ENCODE measurements at regions not wholly inside any gene's neighbourhood (a gene's known extent, or its start where the extent isn't known, plus 50 kb on each side); places are given as distances from the start of the nearest gene placed in this dataset.

DNA sequence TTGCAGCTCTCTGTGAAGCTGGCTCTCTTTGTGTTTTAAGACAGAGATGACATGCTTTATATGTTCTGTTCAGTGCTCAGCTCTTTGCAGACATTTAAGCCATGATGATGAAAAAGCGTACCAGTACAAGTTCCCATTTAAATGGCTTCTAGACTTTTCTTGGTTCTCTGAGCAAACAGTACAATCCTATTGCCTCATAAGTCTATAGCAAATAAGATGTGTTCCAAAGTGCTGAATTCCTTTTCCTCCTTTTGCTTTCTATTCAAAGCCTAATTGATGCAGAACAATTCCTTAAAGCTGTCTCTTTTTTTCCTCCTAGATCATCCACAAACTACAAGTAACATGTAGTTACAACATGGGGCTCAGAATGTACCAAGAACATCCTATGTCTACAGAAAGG, 168.8 kb upstream of the SPATS2L start:
- DNase-seq (ENCODE audit: low spot score): no peak

- no peak for DNase-seq (ENCODE audit: low spot score)
These were observed 167.9 kb upstream of the SPATS2L start for GRCh38 chr2:200138391-200139124.

DNA sequence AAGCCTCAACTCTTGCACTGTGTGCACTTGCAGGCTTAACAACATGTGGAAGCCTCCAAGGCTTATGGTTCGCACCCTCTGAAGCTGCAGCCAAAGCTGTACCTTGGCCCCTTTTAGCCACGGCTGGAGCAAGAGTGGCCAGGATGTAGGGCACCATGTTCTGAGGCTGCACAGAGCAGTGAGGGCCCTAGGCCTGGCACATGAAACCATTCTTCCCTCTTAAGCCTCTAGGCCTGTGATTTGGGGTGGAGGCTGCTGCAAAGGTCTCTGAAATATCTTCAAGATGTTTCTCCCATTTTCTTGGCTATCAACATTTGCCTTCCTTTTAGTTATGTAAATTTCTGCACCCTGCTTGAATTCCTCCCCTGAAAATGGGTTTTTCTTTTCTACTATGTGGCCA, 161.9 kb upstream of the SPATS2L start:
- DNase-seq (ENCODE audit: low spot score): no peak

DNA sequence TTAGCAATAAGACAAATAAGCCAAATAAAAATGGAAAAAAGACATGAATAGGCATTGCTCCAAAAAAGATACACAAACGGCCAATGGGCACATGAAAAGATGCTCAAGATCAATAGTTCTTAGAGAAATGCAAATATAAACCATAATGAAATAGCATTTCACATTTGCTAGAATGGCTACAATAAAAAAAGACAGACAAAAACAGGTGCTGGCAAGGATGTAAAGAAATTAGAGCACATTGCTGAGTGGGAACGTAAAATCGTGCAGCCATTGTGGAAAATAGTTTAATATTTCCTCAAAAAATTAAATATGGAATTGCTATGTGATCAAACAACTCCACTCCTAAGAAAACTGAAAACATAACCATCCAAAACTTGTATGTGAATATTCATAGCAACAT, 160.0 kb upstream of the SPATS2L start:
- no peak for DNase-seq (ENCODE audit: low spot score)

- no peak for DNase-seq (ENCODE audit: low spot score)
These were observed 159.1 kb upstream of the SPATS2L start for GRCh38 chr2:200147371-200147770.

DNA sequence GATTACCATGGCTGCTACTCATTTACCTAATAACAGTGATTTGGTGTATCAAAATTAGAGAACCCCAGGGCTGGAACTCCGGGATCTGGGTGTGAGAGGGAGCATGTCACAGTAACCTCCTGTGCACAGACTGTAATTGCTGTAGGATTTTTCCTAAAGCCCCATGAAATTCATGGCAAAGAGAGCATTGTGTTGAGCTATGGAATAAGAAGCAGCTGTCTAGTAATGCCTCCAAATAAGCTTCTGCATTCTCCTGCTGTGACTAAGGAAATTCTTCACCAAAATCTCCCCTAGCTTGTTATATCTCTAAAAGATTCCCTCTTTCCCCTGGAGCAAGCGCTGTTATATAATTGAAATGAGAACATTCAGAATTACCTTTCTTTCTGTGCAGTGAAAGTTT, 158.1 kb upstream of the SPATS2L start:
- DNase-seq (ENCODE audit: low spot score): no peak

DNA sequence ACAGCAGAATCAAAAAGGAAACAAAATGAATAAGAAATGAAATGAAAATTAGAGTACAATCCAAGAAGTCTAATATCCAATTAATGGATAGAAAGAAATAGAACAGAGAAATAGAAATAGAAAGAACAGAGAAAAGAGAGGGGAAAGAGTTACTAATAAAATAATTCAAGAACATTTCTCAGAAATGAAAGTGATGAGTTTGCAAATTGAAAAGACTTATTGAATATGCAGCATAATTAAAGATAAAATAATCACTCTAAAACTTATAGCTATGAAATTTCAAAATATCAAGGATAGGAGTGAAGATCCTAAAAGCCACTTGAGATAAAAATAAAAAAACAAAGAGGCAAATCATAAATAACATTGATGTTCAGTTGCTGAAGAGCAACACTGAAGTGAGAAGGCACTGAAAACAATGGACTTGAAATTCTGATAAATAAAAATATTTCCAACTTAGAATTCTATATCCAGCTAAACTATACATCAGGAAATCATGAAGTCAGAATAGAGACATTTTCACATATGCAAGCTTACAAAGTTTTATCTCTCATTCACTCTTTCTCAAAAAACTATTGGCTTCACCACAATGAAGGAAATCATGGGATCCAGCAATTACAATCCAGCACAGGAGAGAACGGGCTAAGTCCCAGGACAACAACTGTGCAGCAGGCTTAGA, 155.9 kb upstream of the SPATS2L start:
- no peak for DNase-seq (ENCODE audit: low spot score)

- DNase-seq (ENCODE audit: low spot score): no peak
These were observed 150.8 kb upstream of the SPATS2L start for GRCh38 chr2:200155652-200156051.

DNA sequence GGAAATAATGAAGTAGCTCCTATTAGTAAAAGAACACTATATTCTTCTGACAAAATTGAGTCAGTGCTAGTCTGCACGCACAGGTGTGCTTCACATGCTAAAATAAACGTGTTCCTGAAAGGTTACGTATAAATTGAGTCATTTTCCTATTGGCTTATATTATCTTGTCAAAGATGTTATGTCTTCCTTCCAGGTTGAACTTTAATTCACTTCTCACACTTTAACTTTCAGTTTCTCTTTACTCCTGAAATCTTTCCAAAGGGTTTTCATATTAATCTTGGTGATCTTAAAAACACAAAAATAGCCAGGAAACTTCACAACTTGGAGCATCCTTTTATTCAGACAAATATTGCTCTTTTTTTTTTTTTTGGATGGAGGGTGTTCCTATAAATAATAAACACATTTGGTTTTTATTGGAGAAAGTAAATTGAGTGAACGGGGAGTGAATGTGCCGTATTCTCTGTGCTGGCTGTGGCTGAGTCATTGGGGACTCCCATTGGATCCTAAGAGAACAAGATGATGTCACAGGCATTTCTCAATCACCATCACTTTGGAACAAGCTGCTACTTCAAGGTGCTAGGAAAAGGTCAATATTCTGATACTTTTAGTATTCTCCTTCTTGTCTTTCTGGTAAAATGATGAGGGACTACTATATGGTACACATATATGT, 150.2 kb upstream of the SPATS2L start:
- DNase-seq (ENCODE audit: low spot score): no peak

DNA sequence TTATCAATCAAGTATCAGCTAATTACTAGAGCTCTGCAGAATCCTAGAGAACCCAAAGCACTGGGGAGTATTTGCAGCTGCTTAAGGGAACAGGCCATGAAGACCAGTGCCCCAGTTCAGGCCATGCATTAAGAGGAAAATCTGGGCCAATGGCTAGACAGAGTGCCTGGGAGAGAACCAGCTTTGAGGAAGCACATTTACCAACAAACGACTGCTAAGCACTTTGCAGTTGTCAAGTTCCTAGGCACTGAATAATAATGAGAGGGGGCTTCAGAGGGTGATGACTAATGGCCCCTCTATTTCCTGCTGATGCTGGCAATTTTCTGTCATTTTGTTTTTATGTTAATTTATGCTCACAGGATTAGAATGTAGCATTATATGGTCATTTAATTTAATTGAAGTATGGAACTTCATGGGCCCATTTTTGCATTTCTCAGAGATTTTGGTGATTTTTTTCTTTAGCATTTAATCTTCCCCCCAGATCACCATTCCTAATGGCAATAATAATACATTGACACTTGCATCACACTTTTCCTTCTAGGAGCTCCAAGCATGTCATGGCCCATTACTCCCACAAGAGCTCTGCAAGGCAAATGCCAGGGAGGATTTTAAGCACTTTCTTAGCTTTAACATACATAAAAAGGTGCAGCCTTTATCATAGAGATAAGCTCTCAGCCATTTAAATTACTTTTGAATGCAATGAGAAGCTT, 147.7 kb upstream of the SPATS2L start:
- no peak for DNase-seq (ENCODE audit: low spot score)

DNA sequence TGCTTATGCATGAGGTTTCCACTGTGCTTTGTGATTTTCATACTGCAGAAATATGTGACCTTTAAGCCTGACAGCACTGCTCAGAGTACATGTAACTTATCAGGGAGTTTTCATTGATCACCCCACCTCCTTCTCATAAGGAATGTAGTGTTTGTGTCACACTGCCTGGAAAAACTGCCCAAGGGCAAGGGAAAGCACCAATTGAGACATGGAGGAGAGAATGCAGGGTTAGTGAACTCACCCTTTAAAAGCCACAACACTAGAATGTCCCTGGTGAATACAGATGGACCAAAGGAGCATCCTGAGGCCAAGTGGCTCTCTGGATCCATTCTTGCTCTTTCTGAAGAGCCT, 147.2 kb upstream of the SPATS2L start:
- DNase-seq (ENCODE audit: low spot score): no peak

DNA sequence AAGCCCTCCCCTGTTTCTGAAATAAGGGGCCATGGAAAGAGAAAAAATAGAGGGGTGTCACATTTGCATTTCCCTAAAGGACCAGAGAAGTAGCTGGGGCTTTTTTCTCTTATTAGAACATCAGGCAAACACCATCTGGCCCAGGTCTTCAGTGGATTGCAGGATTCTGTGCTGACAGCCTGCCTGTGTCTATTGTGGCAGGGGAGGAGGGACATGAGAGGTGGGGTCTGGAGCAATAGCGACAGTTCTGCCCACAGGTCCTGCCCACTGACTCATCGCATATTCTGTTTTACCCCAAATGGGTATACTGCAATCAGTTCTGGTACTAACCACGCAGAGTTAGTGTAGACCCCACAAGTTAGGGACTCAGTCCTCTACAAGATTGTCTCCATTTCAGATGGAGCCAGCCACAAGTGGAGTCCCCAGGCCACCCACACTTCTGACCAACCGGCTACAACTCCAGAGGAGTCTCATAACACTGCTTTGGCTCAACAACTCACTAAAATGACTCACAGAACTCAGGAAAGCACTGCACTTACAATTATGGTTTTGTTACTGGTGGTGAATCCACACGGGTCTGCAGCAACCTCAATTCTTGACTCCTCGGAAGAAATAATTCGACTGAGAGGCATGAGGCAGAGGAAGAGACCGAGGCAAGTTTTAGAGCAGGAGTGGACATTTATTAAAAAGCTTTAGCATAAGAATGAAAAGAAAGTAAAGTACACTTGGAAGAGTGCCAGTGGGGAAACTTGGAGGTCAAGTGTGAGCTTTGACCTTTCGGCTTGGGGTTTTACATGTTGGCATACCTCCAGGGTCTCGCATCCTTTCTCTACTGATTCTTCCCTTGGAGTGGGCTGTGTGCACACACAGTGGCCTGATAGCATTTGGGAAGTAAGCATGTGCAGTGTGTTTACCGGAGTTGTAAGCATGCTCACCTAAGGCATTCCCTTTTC, 146.4 kb upstream of the SPATS2L start:
- no peak for DNase-seq (ENCODE audit: low spot score)

- no peak for DNase-seq (ENCODE audit: low spot score)
These were observed 145.0 kb upstream of the SPATS2L start for GRCh38 chr2:200161458-200161857.

- no peak for DNase-seq (ENCODE audit: low spot score)
These were observed 140.8 kb upstream of the SPATS2L start for GRCh38 chr2:200165687-200166086.

DNA sequence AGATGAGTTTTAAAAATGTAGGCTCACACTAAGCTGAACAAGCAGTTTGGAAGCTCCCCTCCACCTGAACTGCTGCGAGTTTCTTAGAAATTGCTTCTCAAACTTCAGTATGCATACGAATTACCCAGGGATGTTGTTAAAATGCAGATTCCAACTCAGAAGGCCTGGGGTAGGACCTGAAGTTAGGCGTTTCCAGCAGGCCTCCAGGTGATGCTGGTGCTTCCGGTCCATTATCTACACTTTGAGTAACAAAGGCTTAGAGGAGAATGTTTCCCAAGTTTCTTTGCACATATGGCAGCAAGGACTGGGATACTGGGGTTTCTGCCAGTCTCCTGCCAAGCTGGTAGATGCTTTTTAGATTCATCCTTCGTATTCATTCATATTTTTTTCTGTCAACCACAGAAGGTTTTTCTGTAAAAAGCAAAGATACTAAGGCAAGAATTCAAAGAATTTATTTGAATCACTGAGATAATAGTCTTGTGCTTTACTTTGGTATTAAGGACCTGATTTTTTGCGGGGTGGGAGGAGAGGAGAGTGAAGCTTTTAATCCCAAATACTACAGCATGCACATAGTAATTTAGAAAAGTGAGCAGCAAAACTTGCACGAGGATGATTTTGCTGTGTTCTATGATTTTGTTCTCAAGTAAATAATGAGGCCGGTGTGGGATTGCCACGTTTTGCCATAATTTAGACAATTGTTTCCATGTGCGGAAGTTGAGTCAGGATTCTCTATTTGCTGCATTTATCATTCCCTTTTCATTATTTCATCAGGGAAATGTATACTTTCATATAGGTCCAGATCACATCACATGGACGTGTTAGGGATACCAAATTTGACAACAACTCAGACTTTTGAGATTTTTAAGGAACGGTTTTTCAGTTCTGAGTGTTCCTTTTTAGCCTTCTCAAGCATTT, 137.6 kb upstream of the SPATS2L start:
- DNase-seq (ENCODE audit: low spot score): no peak

DNA sequence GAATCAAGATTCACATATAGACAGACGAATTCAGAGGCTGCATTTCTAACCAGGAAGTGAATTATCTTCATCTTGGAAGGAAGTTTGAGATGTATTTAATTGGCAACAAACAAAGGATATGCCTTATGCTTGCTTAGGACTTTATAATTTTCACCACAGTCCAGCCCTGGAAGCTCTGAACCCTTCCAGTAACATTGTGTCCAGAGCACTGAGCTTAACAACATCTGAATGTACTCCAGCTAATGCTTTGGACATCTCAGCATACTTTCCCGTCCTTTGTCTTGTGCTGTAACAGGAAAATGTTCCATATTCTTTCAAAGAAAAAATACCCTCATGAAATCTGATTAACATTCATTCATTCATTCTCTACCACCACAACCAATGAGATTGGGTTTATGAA, 136.3 kb upstream of the SPATS2L start:
- no peak for DNase-seq (ENCODE audit: low spot score)

- DNase-seq (ENCODE audit: low spot score): no peak
These were observed 134.6 kb upstream of the SPATS2L start for GRCh38 chr2:200171731-200172482.

GRCh38 chr2:200172521-200172920, 134.0 kb upstream of the SPATS2L start:
- DNase-seq (ENCODE audit: low spot score): no peak

DNA sequence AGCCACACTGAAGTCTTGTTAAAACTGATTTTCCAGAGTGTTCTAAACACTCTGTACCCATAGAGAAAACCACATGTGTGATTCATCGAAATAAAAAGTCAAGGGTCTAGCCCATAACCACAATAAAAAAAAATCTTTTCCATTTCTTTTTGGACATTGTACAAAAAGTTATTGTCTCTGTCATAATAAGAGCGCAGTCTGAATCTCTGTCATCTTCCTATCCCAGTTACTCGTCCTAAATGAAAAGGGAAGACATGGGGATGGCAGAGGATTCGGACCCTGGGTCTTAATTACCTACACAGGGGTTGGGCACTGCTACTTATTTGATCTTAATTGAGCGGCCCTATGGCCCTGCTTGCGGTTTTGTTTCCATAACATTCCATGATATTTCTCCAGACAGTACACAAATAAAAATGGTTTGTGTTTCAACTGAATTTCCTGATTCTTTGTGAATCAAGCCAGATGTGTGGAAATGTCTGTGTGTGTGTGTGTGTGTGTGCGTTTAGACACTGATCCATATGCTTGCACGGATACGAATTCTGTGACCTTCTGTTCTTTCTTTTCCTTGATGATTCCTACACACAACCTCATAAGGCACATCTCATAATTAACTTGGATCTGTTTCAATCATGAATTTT, 133.4 kb upstream of the SPATS2L start:
- no peak for DNase-seq (ENCODE audit: low spot score)
